WTC11 (cell line): ENCODE measurements at regions not wholly inside any gene's neighbourhood (a gene's known extent, or its start where the extent isn't known, plus 50 kb on each side); places are given as distances from the start of the nearest gene placed in this dataset.

Source experiments
- ATAC-seq: fragments of 200-7000 bp; cut with Tn5 transposase; 2 replicates; pipeline ENCODE4 v1.10.0; 2021; ENCODE audit warnings: mild to moderate bottlenecking, moderate library complexity
- CTCF ChIA-PET: fragments of 300-600 bp; sonication (Branson Sonifier 250); formaldehyde crosslinking; loops from one replicate; lab custom pipeline; 2021; ENCODE audit warnings: antibody characterized with exemption; lab: Charles Lee
- POLR2A ChIA-PET: fragments of 350-600 bp; sonication (Branson Sonifier 250); formaldehyde crosslinking; loops from one replicate; lab custom pipeline; 2021; ENCODE audit warnings: antibody characterized with exemption; lab: Charles Lee
- DNase-seq: peaks from one replicate; pipeline ENCODE4 v3.0.0; 2021; ENCODE audit warnings: low spot score
- H3K27ac Mint-ChIP-seq: 2 replicates; pipeline ENCODE4 v1.8.0; 2021; ENCODE audit warnings: mixed read lengths
- H3K27me3 Mint-ChIP-seq: 2 replicates; pipeline ENCODE4 v1.8.0; 2021; ENCODE audit warnings: low read depth, mild to moderate bottlenecking, moderate library complexity, mixed read lengths
- H3K36me3 Mint-ChIP-seq: 2 replicates; pipeline ENCODE4 v1.8.0; 2021; ENCODE audit warnings: mixed read lengths
- H3K4me1 Mint-ChIP-seq: 2 replicates; pipeline ENCODE4 v1.8.0; 2022; ENCODE audit warnings: mixed read lengths
- H3K4me3 Mint-ChIP-seq: 2 replicates; pipeline ENCODE4 v1.8.0; 2021; ENCODE audit warnings: mild to moderate bottlenecking, moderate library complexity, mixed read lengths
- H3K9me3 Mint-ChIP-seq: 2 replicates; pipeline ENCODE4 v1.8.0; 2021; ENCODE audit warnings: mixed read lengths
- ATF2 ChIP-seq: sonication (generic); formaldehyde crosslinking; IDR thresholded peaks from 2 replicates; pipeline ENCODE4 v1.8.1; 2022; ENCODE audit warnings: low read depth, missing genetic modification reagents, borderline replicate concordance
- CBFB ChIP-seq: sonication (generic); formaldehyde crosslinking; IDR thresholded peaks from 2 replicates; pipeline ENCODE4 v1.8.1; 2022; ENCODE audit warnings: mild to moderate bottlenecking, low read depth, missing genetic modification reagents
- CTCF ChIP-seq: fragments of 200-600 bp; IDR thresholded peaks from 2 replicates; pipeline ENCODE4 v1.8.0; 2022; ENCODE audit warnings: antibody characterized with exemption
- ETV6 ChIP-seq: sonication (generic); formaldehyde crosslinking; IDR thresholded peaks from 2 replicates; pipeline ENCODE4 v1.8.1; 2022; ENCODE audit warnings: mild to moderate bottlenecking, missing genetic modification reagents
- FOXP1 ChIP-seq: sonication (generic); formaldehyde crosslinking; IDR thresholded peaks from 2 replicates; pipeline ENCODE4 v1.8.0; 2022; ENCODE audit warnings: missing genetic modification reagents, mild to moderate bottlenecking, moderate library complexity, borderline replicate concordance
- GRHL2 ChIP-seq: fragments of 250-450 bp; sonication (Bioruptor Pico); IDR thresholded peaks from 2 replicates; pipeline ENCODE4 v1.8.0; 2022; ENCODE audit warnings: mild to moderate bottlenecking, moderate library complexity; ENCODE audit not compliant: insufficient replicate concordance, severe bottlenecking
- GTF2I ChIP-seq: fragments of 250-450 bp; sonication (Bioruptor Pico); conservative IDR thresholded peaks from 2 replicates; pipeline ENCODE4 v1.4.0; 2021; ENCODE audit warnings: mild to moderate bottlenecking
- HMGA2 ChIP-seq: fragments of 250-450 bp; sonication (Bioruptor Pico); IDR thresholded peaks from 2 replicates; pipeline ENCODE4 v1.4.0; 2021; ENCODE audit warnings: mild to moderate bottlenecking, moderate library complexity
- IRF2 ChIP-seq: sonication (generic); formaldehyde crosslinking; IDR thresholded peaks from 2 replicates; pipeline ENCODE4 v1.8.0; 2022; ENCODE audit warnings: low read depth, missing genetic modification reagents, borderline replicate concordance
- MLX ChIP-seq: sonication (generic); formaldehyde crosslinking; IDR thresholded peaks from 2 replicates; pipeline ENCODE4 v1.8.1; 2023; ENCODE audit warnings: mild to moderate bottlenecking, missing genetic modification reagents, moderate library complexity
- NFATC4 ChIP-seq: fragments of 250-450 bp; sonication (Bioruptor Pico); IDR thresholded peaks from 2 replicates; pipeline ENCODE4 v1.9.0; 2021; ENCODE audit warnings: mild to moderate bottlenecking
- NFYB ChIP-seq: sonication (generic); formaldehyde crosslinking; conservative IDR thresholded peaks from 2 replicates; pipeline ENCODE4 v1.8.0; 2022; ENCODE audit warnings: low read depth, missing genetic modification reagents
- PRRX2 ChIP-seq: fragments of 250-450 bp; sonication (Bioruptor Pico); IDR thresholded peaks from 2 replicates; pipeline ENCODE4 v1.8.0; 2021; ENCODE audit warnings: mild to moderate bottlenecking
- SOX15 ChIP-seq: fragments of 250-450 bp; sonication (Bioruptor Pico); IDR thresholded peaks from 2 replicates; pipeline ENCODE4 v1.9.0; 2021; ENCODE audit warnings: mild to moderate bottlenecking
- TEAD4 ChIP-seq: sonication (generic); formaldehyde crosslinking; IDR thresholded peaks from 2 replicates; pipeline ENCODE4 v1.8.0; 2022; ENCODE audit warnings: mild to moderate bottlenecking, missing genetic modification reagents
- ZBTB21 ChIP-seq: sonication (generic); formaldehyde crosslinking; IDR thresholded peaks from 2 replicates; pipeline ENCODE4 v1.8.1; 2023; ENCODE audit warnings: mild to moderate bottlenecking, missing genetic modification reagents, borderline replicate concordance
- ZNF396 ChIP-seq: fragments of 250-450 bp; sonication (Bioruptor Pico); IDR thresholded peaks from 2 replicates; pipeline ENCODE4 v1.8.0; 2021; ENCODE audit warnings: mild to moderate bottlenecking, moderate library complexity, borderline replicate concordance
- ZNF416 ChIP-seq: fragments of 250-450 bp; sonication (Bioruptor Pico); IDR thresholded peaks from 2 replicates; pipeline ENCODE4 v1.9.0; 2021; ENCODE audit warnings: mild to moderate bottlenecking, inconsistent platforms
- TF ChIP-seq, protein P1 (sequence below): fragments of 250-450 bp; sonication (Bioruptor Pico); IDR thresholded peaks from 2 replicates; pipeline ENCODE4 v1.8.0; 2021; ENCODE audit warnings: mild to moderate bottlenecking
- TF ChIP-seq, protein P2 (sequence below): sonication (generic); formaldehyde crosslinking; IDR thresholded peaks from 2 replicates; pipeline ENCODE4 v1.8.1; 2023; ENCODE audit warnings: mild to moderate bottlenecking, missing genetic modification reagents
- TF ChIP-seq, protein P3 (sequence below): sonication (generic); formaldehyde crosslinking; IDR thresholded peaks from 2 replicates; pipeline ENCODE4 v1.8.1; 2023; ENCODE audit warnings: mild to moderate bottlenecking, missing genetic modification reagents, borderline replicate concordance
- TF ChIP-seq, protein P4 (sequence below): sonication (generic); formaldehyde crosslinking; IDR thresholded peaks from 2 replicates; pipeline ENCODE4 v1.8.1; 2022; ENCODE audit warnings: low read depth, mild to moderate bottlenecking, moderate library complexity, missing genetic modification reagents, borderline replicate concordance

GRCh38 chr9:1658661-1659362, 356.3 kb upstream of the SMARCA2 start:
- Mint-ChIP-seq H3K4me3 (no peak overlapping the region), H3K27me3 (no peaks in the 10 kb centered on the region), H3K27ac (no peak overlapping the region), H3K9me3 (peaks cover 15% of the 10 kb centered on the region), H3K4me1 (no peaks in the 10 kb centered on the region), H3K36me3 (no peaks in the 10 kb centered on the region)
- ATAC-seq (no peak), DNase-seq (no peak)
- CTCF ChIA-PET, result no interaction called here
- TF ChIP-seq ZNF416 (CRISPR knock-in tag) (no peak), ETV6 (CRISPR knock-in tag) (no peak), CBFB (CRISPR knock-in tag) (no peak), MLX (no peak), NFYB (no peak), PRRX2 (CRISPR knock-in tag) (no peak), GTF2I (no peak), CTCF (no peak), ATF2 (no peak), TEAD4 (no peak), NFATC4 (no peak), GRHL2 (CRISPR knock-in tag) (no peak)
- TF ChIP-seq, protein P1, sequence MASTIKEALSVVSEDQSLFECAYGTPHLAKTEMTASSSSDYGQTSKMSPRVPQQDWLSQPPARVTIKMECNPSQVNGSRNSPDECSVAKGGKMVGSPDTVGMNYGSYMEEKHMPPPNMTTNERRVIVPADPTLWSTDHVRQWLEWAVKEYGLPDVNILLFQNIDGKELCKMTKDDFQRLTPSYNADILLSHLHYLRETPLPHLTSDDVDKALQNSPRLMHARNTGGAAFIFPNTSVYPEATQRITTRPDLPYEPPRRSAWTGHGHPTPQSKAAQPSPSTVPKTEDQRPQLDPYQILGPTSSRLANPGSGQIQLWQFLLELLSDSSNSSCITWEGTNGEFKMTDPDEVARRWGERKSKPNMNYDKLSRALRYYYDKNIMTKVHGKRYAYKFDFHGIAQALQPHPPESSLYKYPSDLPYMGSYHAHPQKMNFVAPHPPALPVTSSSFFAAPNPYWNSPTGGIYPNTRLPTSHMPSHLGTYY, result no peak
- TF ChIP-seq, protein P2, sequence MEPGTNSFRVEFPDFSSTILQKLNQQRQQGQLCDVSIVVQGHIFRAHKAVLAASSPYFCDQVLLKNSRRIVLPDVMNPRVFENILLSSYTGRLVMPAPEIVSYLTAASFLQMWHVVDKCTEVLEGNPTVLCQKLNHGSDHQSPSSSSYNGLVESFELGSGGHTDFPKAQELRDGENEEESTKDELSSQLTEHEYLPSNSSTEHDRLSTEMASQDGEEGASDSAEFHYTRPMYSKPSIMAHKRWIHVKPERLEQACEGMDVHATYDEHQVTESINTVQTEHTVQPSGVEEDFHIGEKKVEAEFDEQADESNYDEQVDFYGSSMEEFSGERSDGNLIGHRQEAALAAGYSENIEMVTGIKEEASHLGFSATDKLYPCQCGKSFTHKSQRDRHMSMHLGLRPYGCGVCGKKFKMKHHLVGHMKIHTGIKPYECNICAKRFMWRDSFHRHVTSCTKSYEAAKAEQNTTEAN (CRISPR knock-in tag), result no peak
- TF ChIP-seq, protein P3, sequence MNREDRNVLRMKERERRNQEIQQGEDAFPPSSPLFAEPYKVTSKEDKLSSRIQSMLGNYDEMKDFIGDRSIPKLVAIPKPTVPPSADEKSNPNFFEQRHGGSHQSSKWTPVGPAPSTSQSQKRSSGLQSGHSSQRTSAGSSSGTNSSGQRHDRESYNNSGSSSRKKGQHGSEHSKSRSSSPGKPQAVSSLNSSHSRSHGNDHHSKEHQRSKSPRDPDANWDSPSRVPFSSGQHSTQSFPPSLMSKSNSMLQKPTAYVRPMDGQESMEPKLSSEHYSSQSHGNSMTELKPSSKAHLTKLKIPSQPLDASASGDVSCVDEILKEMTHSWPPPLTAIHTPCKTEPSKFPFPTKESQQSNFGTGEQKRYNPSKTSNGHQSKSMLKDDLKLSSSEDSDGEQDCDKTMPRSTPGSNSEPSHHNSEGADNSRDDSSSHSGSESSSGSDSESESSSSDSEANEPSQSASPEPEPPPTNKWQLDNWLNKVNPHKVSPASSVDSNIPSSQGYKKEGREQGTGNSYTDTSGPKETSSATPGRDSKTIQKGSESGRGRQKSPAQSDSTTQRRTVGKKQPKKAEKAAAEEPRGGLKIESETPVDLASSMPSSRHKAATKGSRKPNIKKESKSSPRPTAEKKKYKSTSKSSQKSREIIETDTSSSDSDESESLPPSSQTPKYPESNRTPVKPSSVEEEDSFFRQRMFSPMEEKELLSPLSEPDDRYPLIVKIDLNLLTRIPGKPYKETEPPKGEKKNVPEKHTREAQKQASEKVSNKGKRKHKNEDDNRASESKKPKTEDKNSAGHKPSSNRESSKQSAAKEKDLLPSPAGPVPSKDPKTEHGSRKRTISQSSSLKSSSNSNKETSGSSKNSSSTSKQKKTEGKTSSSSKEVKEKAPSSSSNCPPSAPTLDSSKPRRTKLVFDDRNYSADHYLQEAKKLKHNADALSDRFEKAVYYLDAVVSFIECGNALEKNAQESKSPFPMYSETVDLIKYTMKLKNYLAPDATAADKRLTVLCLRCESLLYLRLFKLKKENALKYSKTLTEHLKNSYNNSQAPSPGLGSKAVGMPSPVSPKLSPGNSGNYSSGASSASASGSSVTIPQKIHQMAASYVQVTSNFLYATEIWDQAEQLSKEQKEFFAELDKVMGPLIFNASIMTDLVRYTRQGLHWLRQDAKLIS (CRISPR knock-in tag), result no peak
- POLR2A ChIA-PET, result no interaction called here

- H3K9me3 Mint-ChIP-seq, result peaks cover 20% of the 10 kb centered on the region
- H3K4me3 Mint-ChIP-seq, result no peak overlapping the region
- DNase-seq (no peak), ATAC-seq (no peak)
- no peak overlapping the region for H3K27ac Mint-ChIP-seq
- H3K36me3 Mint-ChIP-seq, result peaks cover 2% of the 10 kb centered on the region
- POLR2A ChIA-PET, result no interaction called here
- H3K27me3 Mint-ChIP-seq, result no peaks in the 10 kb centered on the region
- no peaks in the 10 kb centered on the region for H3K4me1 Mint-ChIP-seq
- CTCF ChIA-PET, result no interaction called here
- no peak for TF ChIP-seq ZNF396 (CRISPR knock-in tag)
- no peak for TF ChIP-seq SOX15 (CRISPR knock-in tag)
- TF ChIP-seq ZBTB21 (CRISPR knock-in tag), result no peak
- no peak for TF ChIP-seq HMGA2 (CRISPR knock-in tag)
- TF ChIP-seq FOXP1, result no peak
- no peak for TF ChIP-seq IRF2 (CRISPR knock-in tag)
- TF ChIP-seq, protein P4, sequence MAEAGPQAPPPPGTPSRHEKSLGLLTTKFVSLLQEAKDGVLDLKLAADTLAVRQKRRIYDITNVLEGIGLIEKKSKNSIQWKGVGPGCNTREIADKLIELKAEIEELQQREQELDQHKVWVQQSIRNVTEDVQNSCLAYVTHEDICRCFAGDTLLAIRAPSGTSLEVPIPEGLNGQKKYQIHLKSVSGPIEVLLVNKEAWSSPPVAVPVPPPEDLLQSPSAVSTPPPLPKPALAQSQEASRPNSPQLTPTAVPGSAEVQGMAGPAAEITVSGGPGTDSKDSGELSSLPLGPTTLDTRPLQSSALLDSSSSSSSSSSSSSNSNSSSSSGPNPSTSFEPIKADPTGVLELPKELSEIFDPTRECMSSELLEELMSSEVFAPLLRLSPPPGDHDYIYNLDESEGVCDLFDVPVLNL (CRISPR knock-in tag), result no peak
- TF ChIP-seq, protein P2 (CRISPR knock-in tag), result no peak
Measured at GRCh38 chr9:1659363-1659690, 355.8 kb upstream of the SMARCA2 start.
